MCF 10A (cell line): ENCODE measurements at regions not wholly inside any gene's neighbourhood (a gene's known extent, or its start where the extent isn't known, plus 50 kb on each side); places are given as distances from the start of the nearest gene placed in this dataset.

Experiments
- BruUV-seq: library from RNA; stranded (reverse); fragments of 400-500 nt; replicated peaks from 2 replicates; lab custom pipeline; 2021; lab: Mats Ljungman, UMichigan
- CTCF ChIA-PET: fragments of 300-600 bp; sonication (Branson Sonifier 250); formaldehyde crosslinking; extraction: SDS; loops from one replicate; lab custom pipeline; 2021; ENCODE audit warnings: antibody characterized with exemption, inconsistent platforms; lab: Yijun Ruan, JAX
- POLR2A ChIA-PET: fragments of 300-600, 350-650 bp; sonication (Branson Sonifier 250); formaldehyde crosslinking; extraction: SDS; loops from one replicate; lab custom pipeline; 2020; ENCODE audit warnings: antibody characterized with exemption, inconsistent platforms; lab: Yijun Ruan, JAX
- DNase-seq: peaks from one replicate; pipeline ENCODE4 v3.0.0-alpha.2; 2018; ENCODE audit not compliant: unreplicated experiment
- H3K27ac Mint-ChIP-seq: one replicate; pipeline ENCODE4 v1.8.0; 2022; ENCODE audit warnings: mild to moderate bottlenecking, low read depth, mixed read lengths; ENCODE audit not compliant: unreplicated experiment
- H3K27me3 Mint-ChIP-seq: one replicate; pipeline ENCODE4 v1.8.0; 2022; ENCODE audit warnings: mixed read lengths; ENCODE audit not compliant: insufficient read depth, unreplicated experiment
- H3K36me3 Mint-ChIP-seq: one replicate; pipeline ENCODE4 v1.8.0; 2022; ENCODE audit warnings: mild to moderate bottlenecking, moderate library complexity, mixed read lengths; ENCODE audit not compliant: insufficient read depth, unreplicated experiment
- H3K4me1 Mint-ChIP-seq: one replicate; pipeline ENCODE4 v1.8.0; 2022; ENCODE audit warnings: mixed read lengths; ENCODE audit not compliant: insufficient read depth, unreplicated experiment
- H3K4me3 Mint-ChIP-seq: one replicate; pipeline ENCODE4 v1.8.0; 2022; ENCODE audit warnings: mild to moderate bottlenecking, moderate library complexity, mixed read lengths; ENCODE audit not compliant: unreplicated experiment
- H3K9me3 Mint-ChIP-seq: one replicate; pipeline ENCODE4 v1.8.0; 2022; ENCODE audit warnings: mixed read lengths; ENCODE audit not compliant: unreplicated experiment
- intact Hi-C: fragments of 100-400 bp; cut with micrococcal nuclease; formaldehyde crosslinking; loops from 2 replicates; pipeline ENCODE4 v1.14.1; 2022
- TF ChIP-seq, protein P1 (sequence below): fragments of 200-600 bp; IDR thresholded peaks from one replicate; pipeline ENCODE4 v1.8.0; 2022; ENCODE audit warnings: antibody characterized with exemption, mild to moderate bottlenecking; ENCODE audit not compliant: unreplicated experiment

- Mint-ChIP-seq H3K36me3 (no peaks in the 10 kb centered on the region), H3K9me3 (no peaks in the 10 kb centered on the region), H3K27ac (no peak overlapping the region), H3K4me1 (no peaks in the 10 kb centered on the region), H3K4me3 (no peak overlapping the region), H3K27me3 (peaks cover 22% of the 10 kb centered on the region)
- no peak for DNase-seq
- TF ChIP-seq, protein P1, sequence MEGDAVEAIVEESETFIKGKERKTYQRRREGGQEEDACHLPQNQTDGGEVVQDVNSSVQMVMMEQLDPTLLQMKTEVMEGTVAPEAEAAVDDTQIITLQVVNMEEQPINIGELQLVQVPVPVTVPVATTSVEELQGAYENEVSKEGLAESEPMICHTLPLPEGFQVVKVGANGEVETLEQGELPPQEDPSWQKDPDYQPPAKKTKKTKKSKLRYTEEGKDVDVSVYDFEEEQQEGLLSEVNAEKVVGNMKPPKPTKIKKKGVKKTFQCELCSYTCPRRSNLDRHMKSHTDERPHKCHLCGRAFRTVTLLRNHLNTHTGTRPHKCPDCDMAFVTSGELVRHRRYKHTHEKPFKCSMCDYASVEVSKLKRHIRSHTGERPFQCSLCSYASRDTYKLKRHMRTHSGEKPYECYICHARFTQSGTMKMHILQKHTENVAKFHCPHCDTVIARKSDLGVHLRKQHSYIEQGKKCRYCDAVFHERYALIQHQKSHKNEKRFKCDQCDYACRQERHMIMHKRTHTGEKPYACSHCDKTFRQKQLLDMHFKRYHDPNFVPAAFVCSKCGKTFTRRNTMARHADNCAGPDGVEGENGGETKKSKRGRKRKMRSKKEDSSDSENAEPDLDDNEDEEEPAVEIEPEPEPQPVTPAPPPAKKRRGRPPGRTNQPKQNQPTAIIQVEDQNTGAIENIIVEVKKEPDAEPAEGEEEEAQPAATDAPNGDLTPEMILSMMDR: no peak
- POLR2A ChIA-PET: no interaction called here
- CTCF ChIA-PET: no interaction called here
- intact Hi-C loops: no loop called here
- no TSS peak for BruUV-seq
Observed at GRCh38 chr10:132115732-132116131, 50.0 kb downstream of the JAKMIP3 start.

DNA sequence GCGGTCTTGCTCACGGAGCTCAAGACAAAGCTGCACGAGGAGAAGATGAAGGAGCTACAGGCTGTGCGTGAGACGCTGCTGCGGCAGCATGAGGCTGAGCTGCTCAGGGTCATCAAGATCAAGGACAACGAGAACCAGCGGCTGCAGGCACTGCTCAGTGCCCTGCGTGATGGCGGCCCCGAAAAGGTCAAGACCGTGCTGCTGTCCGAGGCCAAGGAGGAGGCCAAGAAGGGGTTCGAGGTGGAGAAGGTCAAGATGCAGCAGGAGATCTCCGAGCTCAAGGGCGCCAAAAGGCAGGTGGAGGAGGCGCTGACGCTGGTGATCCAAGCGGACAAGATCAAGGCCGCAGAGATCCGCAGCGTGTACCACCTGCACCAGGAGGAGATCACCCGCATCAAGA is 51.4 kb downstream of the JAKMIP3 start:
- no TSS peak for BruUV-seq
- ChIA-PET POLR2A (no interaction called here), CTCF (interaction anchor here (2.1 kb wide), 1 partner anchor 25 kb away, joined by 5 read pairs; no protein-coding TSS in a partner anchor)
- no peak overlapping the region for H3K27ac Mint-ChIP-seq
- H3K4me1 Mint-ChIP-seq: no peaks in the 10 kb centered on the region
- no peaks in the 10 kb centered on the region for H3K36me3 Mint-ChIP-seq
- peaks cover 22% of the 10 kb centered on the region for H3K27me3 Mint-ChIP-seq
- intact Hi-C loops: no loop called here
- no peak overlapping the region for H3K4me3 Mint-ChIP-seq
- no peaks in the 10 kb centered on the region for H3K9me3 Mint-ChIP-seq
- no peak for DNase-seq
- TF ChIP-seq, protein P1: no peak

- no peaks in the 10 kb centered on the region for H3K4me1 Mint-ChIP-seq
- H3K4me3 Mint-ChIP-seq: no peak overlapping the region
- BruUV-seq: no TSS peak
- peaks cover 22% of the 10 kb centered on the region for H3K27me3 Mint-ChIP-seq
- H3K36me3 Mint-ChIP-seq: no peaks in the 10 kb centered on the region
- DNase-seq: no peak
- TF ChIP-seq, protein P1: no peak
- H3K9me3 Mint-ChIP-seq: no peaks in the 10 kb centered on the region
- H3K27ac Mint-ChIP-seq: no peak overlapping the region
- POLR2A ChIA-PET: no interaction called here
- CTCF ChIA-PET: interaction anchor here (2.1 kb wide), 1 partner anchor 25 kb away, joined by 5 read pairs; no protein-coding TSS in a partner anchor
- intact Hi-C loops: no loop called here
Observed at GRCh38 chr10:132117636-132118190, 52.0 kb downstream of the JAKMIP3 start.

DNA sequence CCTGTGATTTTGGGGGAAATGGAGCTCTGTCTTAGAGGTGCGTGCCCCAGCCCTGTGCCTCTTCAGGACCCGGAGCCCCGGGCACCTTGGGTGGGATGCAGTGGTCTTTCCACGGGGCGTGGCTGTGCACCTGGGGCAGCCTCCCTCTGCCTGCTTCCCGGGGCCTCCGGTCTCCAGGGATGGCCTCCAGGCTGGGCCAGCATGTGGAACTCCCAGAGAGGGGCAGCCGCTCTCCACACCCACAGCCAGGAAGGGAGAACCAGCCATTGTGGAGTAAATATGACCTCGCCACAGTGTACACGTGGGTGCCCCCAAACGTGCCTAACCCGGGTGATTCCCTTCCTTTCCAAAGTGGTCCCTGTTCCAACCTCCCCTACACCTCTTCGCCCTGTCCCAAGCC is 52.6 kb downstream of the JAKMIP3 start:
- peaks cover 22% of the 10 kb centered on the region for H3K27me3 Mint-ChIP-seq
- no peaks in the 10 kb centered on the region for H3K36me3 Mint-ChIP-seq
- H3K4me1 Mint-ChIP-seq: no peaks in the 10 kb centered on the region

More for the DNA sequence above, 52.6 kb downstream of the JAKMIP3 start:
- intact Hi-C loops: no loop called here
- Mint-ChIP-seq H3K9me3 (no peaks in the 10 kb centered on the region), H3K4me3 (no peak overlapping the region), H3K27ac (no peak overlapping the region)
- no TSS peak for BruUV-seq
- CTCF ChIA-PET: interaction anchor here (1.5 to 2.1 kb wide), 2 partner anchors 24 kb away, joined by 3 to 5 read pairs; no protein-coding TSS in a partner anchor
- POLR2A ChIA-PET: no interaction called here
- no peak for DNase-seq
- TF ChIP-seq, protein P1: no peak
